Thoracic aorta (tissue), 2 donors: ENCODE measurements at regions not wholly inside any gene's neighbourhood (a gene's known extent, or its start where the extent isn't known, plus 50 kb on each side); places are given as distances from the start of the nearest gene placed in this dataset.

ENCODE experiments used
- ATAC-seq: fragments of 150-250 bp; one replicate; pipeline ENCODE4 v1.8.0; 2017; ENCODE audit warnings: low read depth; ENCODE audit not compliant: insufficient number of reproducible peaks, low FRiP score
- DNase-seq: peaks from one replicate; pipeline ENCODE4 v3.0.0-alpha.2; 2020; ENCODE audit warnings: low spot score
- H3K27ac ChIP-seq, 2 donors: fragments of 200-600 bp; sonication (generic); 1 replicate in 1 of 2; 2 replicates in 1 of 2; pipeline ENCODE4 v1.5.1; 2016; ENCODE audit warnings: mild to moderate bottlenecking in 2 of 2, moderate library complexity in 2 of 2
- H3K27me3 ChIP-seq: fragments of 200-600 bp; sonication (generic); replicated peaks from 2 replicates; pipeline ENCODE4 v1.6.0; 2016; ENCODE audit warnings: mild to moderate bottlenecking; ENCODE audit not compliant: insufficient read depth
- H3K36me3 ChIP-seq: fragments of 200-600 bp; sonication (generic); one replicate; pipeline ENCODE4 v1.5.1; 2016
- H3K4me1 ChIP-seq, 2 donors: fragments of 200-600 bp; sonication (generic); 1 replicate in 1 of 2; 2 replicates in 1 of 2; pipeline versions ENCODE4 v1.5.1 to v1.6.0; 2016; ENCODE audit warnings: low read depth in 2 of 2, mild to moderate bottlenecking in 1 of 2; ENCODE audit not compliant: control insufficient read depth in 1 of 2
- H3K4me3 ChIP-seq: fragments of 200-600 bp; sonication (generic); 2 replicates; pipeline ENCODE4 v1.5.1; 2016; ENCODE audit warnings: mild to moderate bottlenecking
- H3K9me3 ChIP-seq: fragments of 200-600 bp; sonication (generic); 2 replicates; pipeline ENCODE4 v1.5.1; 2016
- TF ChIP-seq, protein P1 (sequence below): fragments of 200-600 bp; sonication (generic); IDR thresholded peaks from one replicate; pipeline ENCODE4 v1.5.1; 2019; ENCODE audit warnings: antibody characterized with exemption

DNA sequence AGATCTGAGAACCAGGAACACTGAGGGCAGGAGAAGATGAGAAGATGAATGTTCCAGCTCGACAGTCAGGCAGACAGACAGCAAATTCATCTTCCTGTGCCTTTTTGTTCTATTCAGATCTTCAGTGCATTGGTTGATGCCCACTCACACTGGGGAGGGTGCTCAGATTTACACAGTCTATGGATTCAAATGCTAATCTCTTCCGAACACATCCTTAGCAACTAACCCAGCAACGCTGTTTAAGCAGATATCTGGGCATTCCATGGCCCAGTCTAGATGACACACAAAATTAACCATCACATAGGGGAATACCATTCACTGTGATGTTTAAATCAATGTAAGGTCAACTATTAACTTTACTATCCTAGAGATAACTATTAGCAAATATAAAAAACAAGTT lies 571.9 kb downstream of the NYAP2 start:
- Histone ChIP-seq H3K27me3 (no peaks in the 10 kb centered on the region), H3K4me3 (no peak overlapping the region), H3K9me3 (no peaks in the 10 kb centered on the region), H3K36me3 (no peaks in the 10 kb centered on the region), H3K4me1 (no peaks in the 10 kb centered on the region), H3K27ac (no peak overlapping the region)
- DNase-seq = no peak
- ATAC-seq = no peak
- TF ChIP-seq, protein P1, sequence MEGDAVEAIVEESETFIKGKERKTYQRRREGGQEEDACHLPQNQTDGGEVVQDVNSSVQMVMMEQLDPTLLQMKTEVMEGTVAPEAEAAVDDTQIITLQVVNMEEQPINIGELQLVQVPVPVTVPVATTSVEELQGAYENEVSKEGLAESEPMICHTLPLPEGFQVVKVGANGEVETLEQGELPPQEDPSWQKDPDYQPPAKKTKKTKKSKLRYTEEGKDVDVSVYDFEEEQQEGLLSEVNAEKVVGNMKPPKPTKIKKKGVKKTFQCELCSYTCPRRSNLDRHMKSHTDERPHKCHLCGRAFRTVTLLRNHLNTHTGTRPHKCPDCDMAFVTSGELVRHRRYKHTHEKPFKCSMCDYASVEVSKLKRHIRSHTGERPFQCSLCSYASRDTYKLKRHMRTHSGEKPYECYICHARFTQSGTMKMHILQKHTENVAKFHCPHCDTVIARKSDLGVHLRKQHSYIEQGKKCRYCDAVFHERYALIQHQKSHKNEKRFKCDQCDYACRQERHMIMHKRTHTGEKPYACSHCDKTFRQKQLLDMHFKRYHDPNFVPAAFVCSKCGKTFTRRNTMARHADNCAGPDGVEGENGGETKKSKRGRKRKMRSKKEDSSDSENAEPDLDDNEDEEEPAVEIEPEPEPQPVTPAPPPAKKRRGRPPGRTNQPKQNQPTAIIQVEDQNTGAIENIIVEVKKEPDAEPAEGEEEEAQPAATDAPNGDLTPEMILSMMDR = no peak

DNA sequence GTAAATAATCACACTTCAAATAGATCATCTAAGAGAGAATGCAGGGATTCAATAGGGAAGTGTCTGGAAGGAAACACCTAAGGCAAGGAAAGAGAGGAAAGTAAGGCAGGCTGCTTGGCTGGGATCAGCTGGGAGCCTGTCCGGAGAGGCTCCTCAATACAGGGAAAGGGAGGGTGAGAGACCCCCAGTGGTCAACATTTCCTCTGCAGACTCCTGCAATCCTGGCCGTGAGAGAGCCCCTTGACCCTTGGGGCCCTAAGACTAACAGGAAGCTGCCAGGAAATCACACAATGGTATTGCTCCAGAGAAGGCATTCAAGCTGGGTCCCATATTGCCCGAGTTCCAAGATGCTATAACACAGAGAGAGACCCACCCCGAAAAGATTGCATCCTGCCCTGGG lies 549.4 kb downstream of the NYAP2 start:
- Histone ChIP-seq H3K9me3 (peaks cover 20% of the 10 kb centered on the region), H3K27me3 (no peaks in the 10 kb centered on the region), H3K4me3 (no peak overlapping the region), H3K27ac (no peak overlapping the region), H3K4me1 (no peaks in the 10 kb centered on the region), H3K36me3 (no peaks in the 10 kb centered on the region)
- DNase-seq (no peak), ATAC-seq (no peak)
- TF ChIP-seq, protein P1 = no peak

DNA sequence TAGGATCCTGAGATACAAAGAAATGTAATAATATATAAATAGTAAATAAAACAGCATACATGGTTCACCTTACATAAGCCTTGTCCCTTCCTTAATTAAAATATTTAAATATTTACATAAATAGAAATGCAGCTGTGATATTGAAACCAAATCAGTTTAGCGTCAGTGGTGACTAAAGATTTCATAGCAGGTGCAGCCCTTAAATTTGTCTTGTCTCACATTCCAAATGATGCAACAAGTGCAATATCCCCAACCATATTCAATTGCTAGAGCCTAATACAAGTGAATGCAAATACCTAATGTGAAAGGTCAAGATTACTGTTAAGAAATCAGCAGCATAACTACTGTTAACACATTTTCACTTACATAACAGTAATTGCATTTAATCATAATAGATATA lies 539.5 kb downstream of the NYAP2 start:
- H3K27ac ChIP-seq = no peak overlapping the region
- no peaks in the 10 kb centered on the region for H3K27me3 ChIP-seq
- no peaks in the 10 kb centered on the region for H3K9me3 ChIP-seq
- no peaks in the 10 kb centered on the region for H3K4me1 ChIP-seq
- H3K36me3 ChIP-seq = no peaks in the 10 kb centered on the region
- TF ChIP-seq, protein P1 = no peak
- H3K4me3 ChIP-seq = no peak overlapping the region
- ATAC-seq (no peak), DNase-seq (no peak)

DNA sequence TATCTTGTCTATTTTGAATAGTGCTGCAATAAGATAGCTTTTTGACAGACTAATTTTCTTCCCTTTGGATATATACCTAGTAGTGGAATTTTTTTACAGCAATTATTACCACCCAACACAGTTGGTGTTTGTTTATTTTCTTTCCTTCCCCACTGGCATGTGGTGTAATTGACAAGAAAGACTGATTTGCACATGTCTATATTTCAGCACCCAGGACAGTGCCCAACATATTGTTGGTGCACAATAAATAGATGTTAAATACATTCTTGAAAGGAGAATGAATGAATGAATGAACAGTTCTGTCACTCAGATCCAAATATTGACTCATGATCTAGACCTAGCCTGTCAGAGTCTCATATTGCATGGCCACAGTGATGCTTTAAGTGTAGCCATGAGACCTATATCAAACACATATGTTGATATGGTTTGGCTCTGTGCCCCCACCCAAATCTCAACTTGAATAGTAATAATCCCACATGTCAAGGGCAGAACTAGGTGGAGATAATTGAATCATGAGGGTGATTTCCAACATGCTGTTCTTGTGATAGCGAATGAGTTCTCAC lies 538.2 kb downstream of the NYAP2 start:
- H3K36me3 ChIP-seq = no peaks in the 10 kb centered on the region
- H3K9me3 ChIP-seq = no peaks in the 10 kb centered on the region
- no peak overlapping the region for H3K27ac ChIP-seq
- DNase-seq (no peak), ATAC-seq (no peak)
- TF ChIP-seq, protein P1 = no peak
- H3K4me1 ChIP-seq = peaks cover 0 to 7% of the 10 kb centered on the region in 2 donors
- H3K27me3 ChIP-seq = no peaks in the 10 kb centered on the region
- H3K4me3 ChIP-seq = no peak overlapping the region

DNA sequence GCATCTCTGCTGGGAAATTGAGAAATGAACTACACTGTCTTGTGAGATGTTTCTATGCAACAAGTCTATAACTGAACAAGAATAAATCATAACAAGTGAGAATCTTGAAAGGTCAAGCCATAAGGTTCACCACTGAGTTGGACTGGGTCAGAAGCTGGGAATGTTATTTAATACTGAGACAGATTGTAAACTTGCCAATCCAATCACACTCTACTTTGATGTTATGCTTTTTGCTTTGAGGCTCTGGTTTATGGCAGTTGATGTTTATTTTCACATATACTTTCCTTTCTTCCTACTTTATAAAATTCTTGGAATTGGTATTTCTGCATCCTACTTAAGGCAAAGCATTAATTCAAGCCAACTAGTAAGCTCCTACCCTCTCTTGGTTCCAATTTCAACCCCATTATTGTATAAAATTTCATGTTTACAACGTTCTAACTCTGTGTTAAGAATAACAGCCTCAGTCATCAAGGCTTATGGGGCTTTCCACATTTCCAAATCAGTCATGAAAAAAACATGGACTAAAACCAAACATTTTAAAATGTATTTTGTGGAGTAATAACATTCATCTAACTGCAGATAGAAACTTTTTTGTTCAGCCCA lies 533.4 kb downstream of the NYAP2 start:
- Histone ChIP-seq H3K4me3 (no peak overlapping the region), H3K36me3 (no peaks in the 10 kb centered on the region), H3K4me1 (peaks cover 10 to 32% of the 10 kb centered on the region in 2 donors), H3K27ac (no peak overlapping the region), H3K9me3 (no peaks in the 10 kb centered on the region), H3K27me3 (no peaks in the 10 kb centered on the region)
- ATAC-seq (no peak), DNase-seq (no peak)
- TF ChIP-seq, protein P1 = no peak
